Upper lobe of right lung (tissue), 1 donor: ENCODE measurements at regions not wholly inside any gene's neighbourhood (a gene's known extent, or its start where the extent isn't known, plus 50 kb on each side); places are given as distances from the start of the nearest gene placed in this dataset.

ENCODE experiments used
- ATAC-seq: fragments of 200-7000 bp; cut with Tn5 transposase; one replicate; pipeline ENCODE4 v1.9.1; 2020; ENCODE audit warnings: mild to moderate bottlenecking, moderate library complexity
- DNase-seq: peaks from one replicate; pipeline ENCODE4 v3.0.0-alpha.2; 2020
- H3K27ac ChIP-seq: fragments of 200-600 bp; one replicate; pipeline ENCODE4 v1.8.0; 2022
- H3K27me3 ChIP-seq: fragments of 200-600 bp; one replicate; pipeline ENCODE4 v1.8.0; 2022; ENCODE audit warnings: mild to moderate bottlenecking
- H3K36me3 ChIP-seq: fragments of 200-600 bp; one replicate; pipeline ENCODE4 v1.8.0; 2022
- H3K4me1 ChIP-seq: fragments of 200-600 bp; one replicate; pipeline ENCODE4 v1.8.0; 2022
- H3K4me3 ChIP-seq: fragments of 200-600 bp; one replicate; pipeline ENCODE4 v1.8.0; 2022; ENCODE audit warnings: mild to moderate bottlenecking
- H3K9me3 ChIP-seq: fragments of 200-600 bp; one replicate; pipeline ENCODE4 v1.8.0; 2022
- intact Hi-C: fragments of 100-400 bp; cut with DNase I; formaldehyde crosslinking; loops from one replicate; pipeline ENCODE4 v1.11.0; 2022
- TF ChIP-seq, protein P1 (sequence below): fragments of 200-600 bp; IDR thresholded peaks from one replicate; pipeline ENCODE4 v1.8.0; 2022; ENCODE audit warnings: antibody characterized with exemption
- donor health status: DM: no; HTN: yes; CAD: no; lungs with severe emphysema.

DNA sequence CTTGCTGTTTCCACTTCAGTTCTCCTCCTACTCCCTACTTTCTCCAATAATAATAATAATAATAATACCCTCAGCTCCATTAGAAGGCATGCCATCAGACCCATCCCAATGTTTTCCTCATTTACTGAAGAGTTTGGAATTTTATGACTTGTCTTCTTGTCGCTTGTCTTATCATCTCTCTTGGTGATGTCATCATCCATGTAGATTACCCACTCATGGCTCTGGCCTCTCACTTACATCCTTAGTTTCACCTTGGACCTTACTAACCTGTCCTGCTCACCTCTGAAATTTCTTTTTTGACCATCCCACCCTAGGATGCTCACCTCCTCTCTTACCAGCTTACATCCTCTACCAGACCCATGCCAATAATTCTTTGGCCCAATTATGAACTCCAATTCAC is 329.3 kb downstream of the ACTL7B start:
- intact Hi-C loops: no loop called here

DNA sequence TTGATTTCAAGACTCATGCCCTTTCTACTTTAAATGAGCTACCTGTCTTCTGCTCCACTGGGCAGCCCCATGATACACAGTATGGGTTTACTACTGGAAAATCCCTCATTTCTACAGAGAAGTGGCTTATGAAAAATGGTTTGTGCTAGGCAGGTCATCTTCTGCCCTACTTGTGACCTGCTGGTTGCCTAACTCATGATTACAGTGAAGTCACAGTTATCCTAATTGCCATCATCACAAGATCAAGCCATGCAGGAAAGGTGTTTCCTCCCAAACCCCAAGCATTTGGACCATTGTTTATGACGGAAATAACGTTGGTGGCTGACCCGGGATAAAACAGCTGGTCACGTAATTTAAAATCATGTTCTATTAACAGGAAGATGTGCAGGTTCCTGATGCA is 330.6 kb downstream of the ACTL7B start:
- ATAC-seq: no peak
- Histone ChIP-seq H3K27ac (no peak overlapping the region), H3K9me3 (no peaks in the 10 kb centered on the region), H3K4me1 (no peaks in the 10 kb centered on the region), H3K36me3 (no peaks in the 10 kb centered on the region), H3K27me3 (no peaks in the 10 kb centered on the region), H3K4me3 (no peak overlapping the region)
- intact Hi-C loops: no loop called here
- no peak for DNase-seq
- TF ChIP-seq, protein P1, sequence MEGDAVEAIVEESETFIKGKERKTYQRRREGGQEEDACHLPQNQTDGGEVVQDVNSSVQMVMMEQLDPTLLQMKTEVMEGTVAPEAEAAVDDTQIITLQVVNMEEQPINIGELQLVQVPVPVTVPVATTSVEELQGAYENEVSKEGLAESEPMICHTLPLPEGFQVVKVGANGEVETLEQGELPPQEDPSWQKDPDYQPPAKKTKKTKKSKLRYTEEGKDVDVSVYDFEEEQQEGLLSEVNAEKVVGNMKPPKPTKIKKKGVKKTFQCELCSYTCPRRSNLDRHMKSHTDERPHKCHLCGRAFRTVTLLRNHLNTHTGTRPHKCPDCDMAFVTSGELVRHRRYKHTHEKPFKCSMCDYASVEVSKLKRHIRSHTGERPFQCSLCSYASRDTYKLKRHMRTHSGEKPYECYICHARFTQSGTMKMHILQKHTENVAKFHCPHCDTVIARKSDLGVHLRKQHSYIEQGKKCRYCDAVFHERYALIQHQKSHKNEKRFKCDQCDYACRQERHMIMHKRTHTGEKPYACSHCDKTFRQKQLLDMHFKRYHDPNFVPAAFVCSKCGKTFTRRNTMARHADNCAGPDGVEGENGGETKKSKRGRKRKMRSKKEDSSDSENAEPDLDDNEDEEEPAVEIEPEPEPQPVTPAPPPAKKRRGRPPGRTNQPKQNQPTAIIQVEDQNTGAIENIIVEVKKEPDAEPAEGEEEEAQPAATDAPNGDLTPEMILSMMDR: no peak

More for the DNA sequence above, 329.3 kb downstream of the ACTL7B start:
- no peaks in the 10 kb centered on the region for H3K27me3 ChIP-seq
- no peak overlapping the region for H3K27ac ChIP-seq
- no peaks in the 10 kb centered on the region for H3K4me1 ChIP-seq
- H3K9me3 ChIP-seq: no peaks in the 10 kb centered on the region
- H3K36me3 ChIP-seq: no peaks in the 10 kb centered on the region
- no peak overlapping the region for H3K4me3 ChIP-seq
- ATAC-seq (no peak), DNase-seq (no peak)
- TF ChIP-seq, protein P1: no peak

DNA sequence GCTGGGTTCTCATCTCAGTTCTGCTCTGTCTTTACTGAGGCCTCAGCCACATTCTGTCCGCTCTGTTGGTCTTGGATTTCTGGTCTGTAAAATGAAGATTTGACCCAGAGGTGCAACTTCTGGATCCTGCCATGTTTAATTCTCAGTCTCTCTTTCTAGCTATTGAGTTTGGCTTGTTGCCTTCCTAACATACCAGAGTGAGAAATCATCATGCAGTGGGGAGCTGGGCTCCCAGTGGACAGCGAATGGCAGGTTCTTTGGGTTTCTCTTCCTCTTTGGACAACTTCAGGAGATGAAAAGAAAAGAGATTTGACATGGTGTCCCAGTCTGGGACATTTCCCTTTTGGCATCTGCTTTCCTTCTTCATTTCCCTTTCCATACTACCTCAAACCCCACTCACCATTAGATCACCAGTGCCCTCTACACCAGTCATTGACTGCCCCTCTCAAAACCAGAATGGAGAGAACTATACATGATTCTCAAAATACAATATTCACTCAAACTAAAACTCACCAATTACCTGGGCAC is 334.7 kb downstream of the ACTL7B start:
- no peak for ATAC-seq
- intact Hi-C loops: no loop called here

DNA sequence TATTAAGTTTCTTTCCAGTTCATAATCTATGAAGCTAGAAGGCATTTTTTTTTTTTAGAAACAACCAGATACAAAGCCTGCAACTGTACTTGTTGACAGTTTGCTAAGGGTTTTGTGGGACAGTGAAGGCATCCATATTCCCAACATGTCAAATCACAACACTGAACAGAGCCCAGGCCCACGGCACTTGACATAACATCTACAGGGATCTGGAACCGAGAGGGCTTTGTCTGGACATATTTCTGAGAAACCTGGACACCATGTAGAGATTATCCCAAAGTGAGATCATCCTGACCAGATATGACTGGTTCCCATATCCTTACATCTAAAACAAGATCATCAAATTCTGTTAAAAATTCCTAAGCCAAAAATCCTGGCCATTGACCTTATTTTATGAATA is 336.3 kb downstream of the ACTL7B start:
- no peaks in the 10 kb centered on the region for H3K36me3 ChIP-seq
- H3K4me3 ChIP-seq: no peak overlapping the region
- H3K27ac ChIP-seq: no peak overlapping the region
- ATAC-seq (no peak), DNase-seq (no peak)
- no peaks in the 10 kb centered on the region for H3K9me3 ChIP-seq
- intact Hi-C loops: no loop called here
- H3K4me1 ChIP-seq: no peaks in the 10 kb centered on the region
- H3K27me3 ChIP-seq: no peaks in the 10 kb centered on the region
- TF ChIP-seq, protein P1: no peak

More for the DNA sequence above, 334.7 kb downstream of the ACTL7B start:
- H3K9me3 ChIP-seq: no peaks in the 10 kb centered on the region
- H3K27ac ChIP-seq: no peak overlapping the region
- no peak overlapping the region for H3K4me3 ChIP-seq
- DNase-seq: no peak
- H3K27me3 ChIP-seq: no peaks in the 10 kb centered on the region
- TF ChIP-seq, protein P1: no peak
- no peaks in the 10 kb centered on the region for H3K36me3 ChIP-seq
- H3K4me1 ChIP-seq: no peaks in the 10 kb centered on the region

DNA sequence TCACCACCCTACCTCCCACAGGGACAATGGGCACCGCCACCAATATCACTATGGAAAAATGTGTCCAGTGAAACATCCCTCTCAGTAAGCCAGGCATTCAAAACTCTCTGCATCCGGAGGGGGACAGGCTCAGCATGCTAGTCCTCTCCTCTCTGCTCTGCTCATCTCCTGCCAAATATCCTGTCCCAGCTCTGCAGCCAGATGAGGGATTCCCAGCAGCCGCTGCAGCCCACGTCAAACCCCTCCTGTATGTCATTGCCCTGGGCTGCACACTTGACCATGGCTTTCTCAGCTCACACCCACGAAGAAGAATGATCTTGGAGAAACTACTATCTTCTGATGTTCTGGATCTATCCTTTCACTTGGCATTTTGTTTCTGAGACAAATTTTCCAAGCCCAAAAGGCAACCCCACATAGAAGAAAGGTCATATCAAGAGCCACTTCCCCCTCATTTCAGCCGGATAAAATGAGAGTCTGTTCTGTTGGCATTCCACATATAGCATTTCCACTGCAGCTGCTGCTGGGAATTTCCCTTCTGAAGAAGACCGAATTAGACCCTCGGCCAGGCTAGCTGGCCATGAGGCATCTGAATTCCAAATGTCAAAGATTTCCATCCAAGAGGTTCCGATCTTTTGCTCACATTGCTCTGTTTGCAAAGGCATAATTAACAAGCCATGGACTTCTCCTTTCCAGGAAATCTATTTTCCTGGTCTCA is 338.0 kb downstream of the ACTL7B start:
- H3K4me1 ChIP-seq: no peaks in the 10 kb centered on the region
- ATAC-seq (no peak), DNase-seq (no peak)
- TF ChIP-seq, protein P1: no peak
- no peak overlapping the region for H3K4me3 ChIP-seq
- no peak overlapping the region for H3K27ac ChIP-seq
- intact Hi-C loops: no loop called here
- no peaks in the 10 kb centered on the region for H3K27me3 ChIP-seq
- no peaks in the 10 kb centered on the region for H3K36me3 ChIP-seq
- H3K9me3 ChIP-seq: no peaks in the 10 kb centered on the region
